AG09319 (cell line): ENCODE measurements at regions not wholly inside any gene's neighbourhood (a gene's known extent, or its start where the extent isn't known, plus 50 kb on each side); places are given as distances from the start of the nearest gene placed in this dataset.

Source experiments
- DNase-seq: peaks from one replicate; pipeline ENCODE4 v3.0.0-alpha.2; 2010; ENCODE audit warnings: low read depth; ENCODE audit errors: extremely low read depth
- CTCF ChIP-seq: IDR thresholded peaks from 2 replicates; pipeline ENCODE4 v1.5.1; 2011; ENCODE audit warnings: low read depth, mild to moderate bottlenecking, inconsistent platforms, low read length, moderate library complexity

- TF ChIP-seq CTCF: no peak
- DNase-seq: no peak
These were observed 141.1 kb upstream of the GGTLC1 start for GRCh38 chr20:24129641-24130040.

GRCh38 chr20:24124951-24125650 is 136.5 kb upstream of the GGTLC1 start:
- TF ChIP-seq CTCF: no peak
- no peak for DNase-seq

DNA sequence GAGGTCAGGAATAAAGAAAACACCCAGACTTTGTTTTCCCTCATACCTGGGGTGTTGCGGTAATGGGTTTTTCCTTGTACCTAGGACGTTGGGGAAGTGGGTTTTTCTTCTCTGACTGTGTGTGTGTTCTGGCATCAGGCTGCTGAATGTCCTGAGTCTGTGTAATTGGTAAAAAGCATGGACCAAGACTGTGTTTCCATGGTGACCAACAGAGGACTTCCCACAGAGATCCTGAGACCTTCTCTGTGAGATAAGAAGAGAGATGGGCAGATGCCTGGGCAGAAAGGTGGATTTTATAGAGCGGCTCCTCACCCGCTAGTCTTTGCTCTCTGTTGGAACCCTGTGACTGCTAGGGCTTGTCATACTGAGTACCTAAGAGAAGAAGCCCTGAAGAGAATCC is 135.4 kb upstream of the GGTLC1 start:
- no peak for DNase-seq
- no peak for TF ChIP-seq CTCF

DNA sequence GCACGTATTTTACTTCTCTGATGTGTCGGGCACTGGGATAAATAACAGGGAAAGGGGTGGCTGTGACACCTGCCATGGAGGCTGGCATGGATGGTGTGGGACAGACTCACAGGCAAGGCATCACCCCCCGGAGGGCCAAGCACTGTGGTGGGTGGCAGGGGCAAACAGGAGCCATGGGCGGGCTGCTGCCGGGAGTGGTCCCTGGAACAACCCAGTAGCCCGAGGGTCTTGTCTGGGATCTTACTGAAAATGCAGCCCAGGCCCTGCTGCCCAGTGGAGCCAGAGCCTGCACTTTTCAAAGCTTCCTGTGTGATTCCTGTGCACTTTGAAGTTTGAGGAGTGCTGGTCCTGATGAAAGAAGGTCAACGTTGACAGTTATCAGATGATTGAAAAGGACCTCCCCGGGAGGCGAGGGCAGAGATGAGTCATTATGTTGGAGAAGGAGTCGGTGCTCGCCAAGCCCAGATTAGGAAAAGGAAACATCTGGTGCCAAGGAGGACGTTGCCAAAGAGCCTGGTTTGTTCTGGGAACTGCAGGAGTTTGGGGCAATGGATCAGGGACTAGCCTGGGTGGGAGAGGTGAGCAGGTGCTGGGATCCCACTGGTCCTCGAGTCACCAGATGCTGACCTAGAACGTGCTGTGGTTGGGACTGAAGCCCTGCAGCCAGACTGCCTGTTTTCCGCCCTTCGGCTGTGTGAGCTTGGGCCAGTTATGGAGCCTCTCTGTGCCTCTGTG is 130.0 kb upstream of the GGTLC1 start:
- DNase-seq: no peak
- TF ChIP-seq CTCF: no peak

- DNase-seq: peak; percentile 39
- TF ChIP-seq CTCF: no peak
These were observed 129.5 kb upstream of the GGTLC1 start for GRCh38 chr20:24118034-24118433.

DNA sequence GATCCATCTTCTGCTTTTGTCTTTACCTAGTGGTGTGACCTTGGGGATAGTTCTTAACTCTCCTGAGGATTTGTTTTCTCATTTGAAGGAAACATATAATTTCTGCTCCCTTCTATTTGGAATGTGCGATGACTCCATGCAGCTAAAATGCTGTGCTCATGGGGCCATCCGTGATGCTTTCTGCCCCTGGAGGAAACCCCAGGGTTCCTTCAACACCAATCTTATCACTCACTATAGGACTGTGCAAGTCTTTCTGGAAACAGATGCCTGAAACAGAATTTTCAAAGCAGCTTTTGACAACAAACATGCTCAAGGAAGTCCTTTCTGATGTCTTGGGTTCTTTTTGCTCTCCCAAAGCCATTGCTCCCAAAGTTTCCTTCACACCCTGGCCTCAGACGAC is 128.8 kb upstream of the GGTLC1 start:
- TF ChIP-seq CTCF: no peak
- no peak for DNase-seq

DNA sequence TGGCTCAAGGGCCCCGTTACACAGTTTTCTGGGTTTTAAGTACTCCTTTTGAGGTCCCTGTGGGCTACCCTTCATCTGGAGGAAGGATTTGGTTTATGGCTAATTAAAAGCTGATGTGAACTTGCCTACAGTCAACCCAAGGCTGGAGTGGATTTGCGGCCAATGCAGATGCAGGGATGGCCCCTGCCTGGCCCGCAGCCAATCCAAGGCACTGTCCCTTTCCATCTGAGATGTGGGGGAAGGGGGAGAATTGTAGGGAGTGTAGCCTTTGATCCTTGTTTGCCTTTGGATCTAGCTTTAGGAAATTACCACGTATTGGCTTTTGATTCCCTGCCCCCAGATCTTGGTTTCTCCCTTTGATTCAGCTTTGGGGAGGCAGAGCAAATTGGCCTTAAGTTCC is 128.0 kb upstream of the GGTLC1 start:
- no peak for DNase-seq
- TF ChIP-seq CTCF: no peak
